ENCODE measurements at regions not wholly inside any gene's neighbourhood (a gene's known extent, or its start where the extent isn't known, plus 50 kb on each side); places are given as distances from the start of the nearest gene placed in this dataset.

- no peaks in the 10 kb centered on the region for H3K27me3 ChIP-seq
- 90 to 93% methylated on average over 1 of the region's 1 CpG for WGBS, 2 donors
- H3K36me3 ChIP-seq (ENCODE audit: low read depth, missing control alignments), result no peaks in the 10 kb centered on the region
- intact Hi-C loops (cut with DNase I; ENCODE audit: low total_unique reads), result no loop called here
- DNase-seq, result no peak
- no peak overlapping the region for H3K27ac ChIP-seq
- TF ChIP-seq POLR2A (IDR thresholded peaks at IDR 0.05) (no peak), CTCF (IDR thresholded peaks at IDR 0.05) (no peak)
- no peak overlapping the region for H3K4me3 ChIP-seq
- no peaks in the 10 kb centered on the region for H3K4me1 ChIP-seq
- no peaks in the 10 kb centered on the region for H3K9me3 ChIP-seq
Observed at GRCh38 chr7:41245916-41246315, 457.0 kb downstream of the INHBA start.

- Histone ChIP-seq H3K36me3 (ENCODE audit: low read depth, missing control alignments) (no peaks in the 10 kb centered on the region), H3K4me1 (no peaks in the 10 kb centered on the region), H3K9me3 (no peaks in the 10 kb centered on the region), H3K27ac (no peak overlapping the region), H3K4me3 (no peak overlapping the region), H3K27me3 (no peaks in the 10 kb centered on the region)
- intact Hi-C loops (cut with DNase I; ENCODE audit: low total_unique reads), result no loop called here
- TF ChIP-seq CTCF (IDR thresholded peaks at IDR 0.05), result no peak
- no peak for TF ChIP-seq POLR2A (IDR thresholded peaks at IDR 0.05)
- no peak for DNase-seq
- 84 to 87% methylated on average over 4 of the region's 4 CpGs for WGBS, 2 donors
Observed at GRCh38 chr7:41244246-41244645, 458.6 kb downstream of the INHBA start.

- Histone ChIP-seq H3K27me3 (no peaks in the 10 kb centered on the region), H3K4me1 (no peaks in the 10 kb centered on the region), H3K4me3 (no peak overlapping the region), H3K9me3 (no peaks in the 10 kb centered on the region), H3K27ac (no peak overlapping the region), H3K36me3 (ENCODE audit: low read depth, missing control alignments) (no peaks in the 10 kb centered on the region)
- no peak for DNase-seq
- intact Hi-C loops (cut with DNase I; ENCODE audit: low total_unique reads), result no loop called here
- no peak for TF ChIP-seq CTCF (IDR thresholded peaks at IDR 0.05)
- no peak for TF ChIP-seq POLR2A (IDR thresholded peaks at IDR 0.05)
- 88 to 91% methylated on average over 6 of the region's 6 CpGs for WGBS, 2 donors
Observed at GRCh38 chr7:41241641-41242040, 461.2 kb downstream of the INHBA start.

- no peaks in the 10 kb centered on the region for H3K4me1 ChIP-seq
- H3K4me3 ChIP-seq, result no peak overlapping the region
- DNase-seq, result no peak
- 50 to 60% methylated on average over 1 of the region's 1 CpG for WGBS, 2 donors
- TF ChIP-seq CTCF (IDR thresholded peaks at IDR 0.05), result no peak
- TF ChIP-seq POLR2A (IDR thresholded peaks at IDR 0.05), result no peak
- H3K36me3 ChIP-seq (ENCODE audit: low read depth, missing control alignments), result no peaks in the 10 kb centered on the region
- intact Hi-C loops (cut with DNase I; ENCODE audit: low total_unique reads), result no loop called here
- H3K27ac ChIP-seq, result no peak overlapping the region
- H3K9me3 ChIP-seq, result no peaks in the 10 kb centered on the region
- no peaks in the 10 kb centered on the region for H3K27me3 ChIP-seq
Observed at GRCh38 chr7:41239596-41239995, 463.3 kb downstream of the INHBA start.

- TF ChIP-seq CTCF (IDR thresholded peaks at IDR 0.05) (no peak), POLR2A (IDR thresholded peaks at IDR 0.05) (no peak)
- intact Hi-C loops (cut with DNase I; ENCODE audit: low total_unique reads), result no loop called here
- H3K36me3 ChIP-seq (ENCODE audit: low read depth, missing control alignments), result no peaks in the 10 kb centered on the region
- no peak overlapping the region for H3K4me3 ChIP-seq
- H3K27ac ChIP-seq, result no peak overlapping the region
- H3K9me3 ChIP-seq, result no peaks in the 10 kb centered on the region
- DNase-seq, result no peak
- 66 to 69% methylated on average over 1 of the region's 1 CpG for WGBS, 2 donors
- H3K27me3 ChIP-seq, result no peaks in the 10 kb centered on the region
- no peaks in the 10 kb centered on the region for H3K4me1 ChIP-seq
Observed at GRCh38 chr7:41238851-41239331, 464.0 kb downstream of the INHBA start.
